Caco-2 (cell line): ENCODE measurements at regions not wholly inside any gene's neighbourhood (a gene's known extent, or its start where the extent isn't known, plus 50 kb on each side); places are given as distances from the start of the nearest gene placed in this dataset.

Experiments used
- BruUV-seq: library from RNA; stranded (reverse); fragments of 400-500 nt; replicated peaks from 2 replicates; lab custom pipeline; 2021; lab: Mats Ljungman, UMichigan
- CTCF ChIA-PET: fragments of 300-600 bp; sonication (Branson Sonifier 250); formaldehyde crosslinking; loops from one replicate; lab custom pipeline; 2022; ENCODE audit warnings: antibody characterized with exemption; lab: Charles Lee
- POLR2A ChIA-PET: fragments of 300-600 bp; sonication (Branson Sonifier 250); formaldehyde crosslinking; loops from one replicate; lab custom pipeline; 2022; ENCODE audit warnings: antibody characterized with exemption; lab: Charles Lee
- DNase-seq, 2 experiments: peaks; one replicate each; pipeline versions ENCODE4 v3.0.0 to v3.0.0-alpha.2; 2020 to 2022
- H3K27me3 ChIP-seq: replicated peaks from 2 replicates; pipeline ENCODE4 v1.6.0; 2011; ENCODE audit warnings: low read length; ENCODE audit not compliant: control insufficient read depth, insufficient read depth
- H3K36me3 ChIP-seq: 2 replicates; pipeline ENCODE4 v1.5.1; 2011; ENCODE audit warnings: low read length; ENCODE audit not compliant: control insufficient read depth, insufficient read depth
- H3K4me1 ChIP-seq: fragments of 250-450 bp; sonication (Bioruptor Pico); 2 replicates; pipeline ENCODE4 v1.5.1; 2020; ENCODE audit warnings: mild to moderate bottlenecking
- H3K4me3 ChIP-seq: 2 replicates; pipeline ENCODE4 v1.5.1; 2011; ENCODE audit warnings: low read depth, mild to moderate bottlenecking, control low read depth, low read length
- H3K9me3 ChIP-seq: fragments of 250-450 bp; sonication (Bioruptor Pico); 2 replicates; pipeline ENCODE4 v1.5.1; 2020; ENCODE audit warnings: mild to moderate bottlenecking, moderate library complexity
- H3K27ac Mint-ChIP-seq: one replicate; pipeline ENCODE4 v1.8.0; 2022; ENCODE audit warnings: mixed read lengths; ENCODE audit not compliant: unreplicated experiment
- H3K27me3 Mint-ChIP-seq: one replicate; pipeline ENCODE4 v1.8.0; 2022; ENCODE audit warnings: mixed read lengths; ENCODE audit not compliant: insufficient read depth, unreplicated experiment
- H3K36me3 Mint-ChIP-seq: one replicate; pipeline ENCODE4 v1.8.0; 2022; ENCODE audit warnings: mild to moderate bottlenecking, mixed read lengths; ENCODE audit not compliant: insufficient read depth, unreplicated experiment
- H3K4me1 Mint-ChIP-seq: one replicate; pipeline ENCODE4 v1.8.0; 2022; ENCODE audit warnings: low read depth, mixed read lengths; ENCODE audit not compliant: unreplicated experiment
- H3K4me3 Mint-ChIP-seq: one replicate; pipeline ENCODE4 v1.8.0; 2022; ENCODE audit warnings: mild to moderate bottlenecking, moderate library complexity, mixed read lengths; ENCODE audit not compliant: unreplicated experiment
- H3K9me3 Mint-ChIP-seq: one replicate; pipeline ENCODE4 v1.8.0; 2022; ENCODE audit warnings: mixed read lengths; ENCODE audit not compliant: unreplicated experiment
- CTCF ChIP-seq, 2 experiments: fragments of 200-600 bp in 1 of 2; IDR thresholded peaks; 1 replicate in 1 of 2; 2 replicates in 1 of 2; pipeline versions ENCODE4 v1.5.1 to v1.8.0; 2011 to 2022; ENCODE audit warnings: antibody characterized with exemption in 1 of 2, control low read depth in 1 of 2, inconsistent platforms in 1 of 2, low read depth in 1 of 2, low read length in 1 of 2, mild to moderate bottlenecking in 1 of 2, moderate library complexity in 1 of 2; ENCODE audit not compliant: insufficient read depth in 1 of 2, severe bottlenecking in 1 of 2, unreplicated experiment in 1 of 2
- intact Hi-C: fragments of 100-400 bp; cut with micrococcal nuclease; formaldehyde crosslinking; loops from one replicate; pipeline ENCODE4 v1.10.0; 2022; ENCODE audit not compliant: unreplicated experiment

- Mint-ChIP-seq H3K9me3 (peaks cover 32% of the 10 kb centered on the region), H3K27me3 (no peaks in the 10 kb centered on the region), H3K4me3 (no peak overlapping the region), H3K36me3 (peaks cover 15% of the 10 kb centered on the region), H3K27ac (no peak overlapping the region), H3K4me1 (peaks cover 44% of the 10 kb centered on the region)
- no peaks in the 10 kb centered on the region for H3K36me3 ChIP-seq
- CTCF ChIA-PET, result no interaction called here
- DNase-seq, result no peak
- H3K9me3 ChIP-seq, result peaks cover 26% of the 10 kb centered on the region
- intact Hi-C loops, result no loop called here
- no TSS peak for BruUV-seq
- POLR2A ChIA-PET, result no interaction called here
- H3K27me3 ChIP-seq, result no peaks in the 10 kb centered on the region
- TF ChIP-seq CTCF (IDR thresholded peaks at IDR 0.05; ENCODE audit: insufficient read depth in 1 of 2, low read depth in 1 of 2, low read length in 1 of 2, severe bottlenecking in 1 of 2, unreplicated experiment in 1 of 2), result no peak
- no peak overlapping the region for H3K4me3 ChIP-seq
- H3K4me1 ChIP-seq, result peaks cover 34% of the 10 kb centered on the region
Measured at GRCh38 chr11:86724137-86724536, 51.7 kb upstream of the ME3 start.

- no peaks in the 10 kb centered on the region for H3K27me3 ChIP-seq
- intact Hi-C loops, result no loop called here
- no peak for TF ChIP-seq CTCF (IDR thresholded peaks at IDR 0.05; ENCODE audit: insufficient read depth in 1 of 2, low read depth in 1 of 2, low read length in 1 of 2, severe bottlenecking in 1 of 2, unreplicated experiment in 1 of 2)
- Mint-ChIP-seq H3K4me1 (peaks cover 48% of the 10 kb centered on the region), H3K4me3 (no peak overlapping the region), H3K27ac (no peak overlapping the region), H3K9me3 (peaks cover 36% of the 10 kb centered on the region), H3K36me3 (peaks cover 15% of the 10 kb centered on the region), H3K27me3 (no peaks in the 10 kb centered on the region)
- DNase-seq, result no peak
- peaks cover 26% of the 10 kb centered on the region for H3K9me3 ChIP-seq
- POLR2A ChIA-PET, result no interaction called here
- H3K36me3 ChIP-seq, result no peaks in the 10 kb centered on the region
- no peak overlapping the region for H3K4me3 ChIP-seq
- peaks cover 42% of the 10 kb centered on the region for H3K4me1 ChIP-seq
- no TSS peak for BruUV-seq
- CTCF ChIA-PET, result no interaction called here
Measured at GRCh38 chr11:86723281-86723680, 50.9 kb upstream of the ME3 start.

GRCh38 chr11:86722748-86723147, 50.3 kb upstream of the ME3 start:
- Histone ChIP-seq H3K4me1 (peaks cover 47% of the 10 kb centered on the region), H3K4me3 (no peak overlapping the region), H3K9me3 (peaks cover 26% of the 10 kb centered on the region), H3K36me3 (no peaks in the 10 kb centered on the region), H3K27me3 (no peaks in the 10 kb centered on the region)
- H3K9me3 Mint-ChIP-seq, result peaks cover 36% of the 10 kb centered on the region
- POLR2A ChIA-PET, result no interaction called here
- H3K27ac Mint-ChIP-seq, result no peak overlapping the region
- intact Hi-C loops, result no loop called here
- no peak for TF ChIP-seq CTCF (IDR thresholded peaks at IDR 0.05; ENCODE audit: insufficient read depth in 1 of 2, low read depth in 1 of 2, low read length in 1 of 2, severe bottlenecking in 1 of 2, unreplicated experiment in 1 of 2)
- no peak overlapping the region for H3K4me3 Mint-ChIP-seq
- no TSS peak for BruUV-seq
- H3K36me3 Mint-ChIP-seq, result peaks cover 15% of the 10 kb centered on the region
- DNase-seq, result no peak
- no peaks in the 10 kb centered on the region for H3K27me3 Mint-ChIP-seq
- CTCF ChIA-PET, result no interaction called here
- H3K4me1 Mint-ChIP-seq, result peaks cover 52% of the 10 kb centered on the region
